ENCODE measurements at regions not wholly inside any gene's neighbourhood (a gene's known extent, or its start where the extent isn't known, plus 50 kb on each side); places are given as distances from the start of the nearest gene placed in this dataset.

DNA sequence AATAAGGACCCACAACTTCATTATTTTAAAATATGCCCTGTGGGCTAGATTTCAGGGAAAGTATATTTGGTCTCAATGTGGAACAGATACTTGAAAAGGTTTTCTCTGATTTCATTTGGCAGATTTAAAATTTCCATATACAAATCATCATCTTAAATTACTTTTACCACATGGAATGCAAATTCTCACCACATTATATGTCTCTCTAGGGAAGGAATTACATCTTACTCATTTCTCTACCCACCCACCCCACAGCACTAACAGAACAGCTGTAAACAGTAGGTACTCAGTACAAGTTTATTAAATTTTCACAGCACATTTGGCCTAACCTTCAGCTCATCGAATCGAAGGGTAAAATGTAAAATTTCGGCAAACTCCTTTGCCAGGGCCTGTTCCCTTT is 104.0 kb downstream of the CYRIA start:
- no peak for DNase-seq (ENCODE audit: low read depth)

DNA sequence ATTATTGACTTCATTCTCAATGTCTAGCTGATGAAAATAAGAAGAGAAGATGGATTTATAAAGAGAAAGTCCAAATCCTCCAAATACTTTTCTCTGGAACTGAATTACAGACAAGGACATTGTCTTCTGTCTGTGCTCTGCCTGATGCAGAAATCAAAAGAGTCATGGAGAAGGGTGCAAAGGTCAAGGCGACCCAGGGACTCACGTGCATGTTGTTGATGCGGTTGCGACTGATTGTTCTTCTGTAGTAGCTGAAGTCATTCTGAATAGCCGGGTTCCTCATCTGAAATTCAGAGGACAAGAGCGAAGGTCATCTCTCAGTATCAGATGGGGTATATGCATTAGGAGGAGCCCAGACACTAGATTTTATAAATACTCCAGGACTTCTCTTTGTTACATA is 104.4 kb downstream of the CYRIA start:
- no peak for DNase-seq (ENCODE audit: low read depth)

DNA sequence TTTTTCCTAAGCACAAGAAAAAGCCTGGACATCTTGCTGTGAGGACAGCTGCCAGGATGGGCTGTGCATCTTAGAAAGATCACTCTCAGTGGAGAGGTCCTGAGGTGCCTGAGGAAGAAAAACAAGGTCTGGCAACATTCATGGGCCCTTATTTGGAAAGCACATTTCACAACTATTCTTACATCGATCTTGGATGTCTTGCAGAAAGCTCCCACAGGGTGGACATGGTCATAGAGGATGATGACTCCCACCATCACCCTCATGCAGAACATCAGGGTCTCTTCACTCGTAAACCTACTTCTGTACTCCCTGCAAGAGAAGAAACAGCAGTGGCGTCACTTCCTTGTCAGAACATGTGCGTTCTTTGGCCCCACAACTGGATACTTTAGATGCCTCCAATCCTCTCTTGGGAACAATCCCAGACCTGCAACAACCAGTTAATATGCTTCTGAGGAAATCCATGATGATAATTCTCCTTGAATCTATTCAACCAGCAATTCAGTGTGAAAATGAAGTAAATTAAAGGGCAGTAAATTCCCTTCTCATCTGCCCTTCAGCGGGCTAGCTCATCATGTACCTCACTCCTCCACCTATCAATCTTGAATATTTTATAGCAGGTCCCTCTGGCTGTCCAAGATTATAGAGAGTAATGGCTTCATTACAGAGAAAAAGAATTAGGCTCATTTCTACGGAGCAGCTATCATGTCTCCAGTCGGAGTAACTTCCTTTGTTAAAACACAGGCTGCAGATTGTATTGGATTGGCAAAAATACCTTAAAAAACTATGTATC is 106.2 kb downstream of the CYRIA start:
- no peak for DNase-seq (ENCODE audit: low read depth)

DNA sequence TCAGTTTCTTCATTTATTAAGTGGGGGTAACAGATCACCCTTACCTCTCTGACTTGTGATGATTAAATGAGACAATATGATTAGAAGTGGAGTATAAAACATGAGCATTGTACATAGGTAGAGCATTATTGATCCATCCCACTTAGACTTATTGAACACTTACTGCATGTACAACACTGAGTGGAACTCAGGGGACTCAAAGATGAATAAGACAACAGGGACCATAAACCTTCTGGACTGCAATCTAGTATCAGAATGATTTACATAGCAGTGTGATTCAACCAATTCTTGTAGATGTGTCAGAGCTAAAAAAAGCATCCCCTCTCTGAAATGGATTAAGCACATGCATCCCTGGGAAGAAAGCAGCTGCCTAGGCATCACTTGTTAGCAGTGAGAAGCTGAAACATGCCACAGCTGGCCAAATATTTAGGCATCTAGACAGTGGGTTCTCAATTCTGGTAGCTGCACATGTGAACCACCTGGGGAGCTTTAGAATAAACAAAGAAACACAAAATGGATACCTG is 111.5 kb downstream of the CYRIA start:
- no peak for DNase-seq (ENCODE audit: low read depth)

DNA sequence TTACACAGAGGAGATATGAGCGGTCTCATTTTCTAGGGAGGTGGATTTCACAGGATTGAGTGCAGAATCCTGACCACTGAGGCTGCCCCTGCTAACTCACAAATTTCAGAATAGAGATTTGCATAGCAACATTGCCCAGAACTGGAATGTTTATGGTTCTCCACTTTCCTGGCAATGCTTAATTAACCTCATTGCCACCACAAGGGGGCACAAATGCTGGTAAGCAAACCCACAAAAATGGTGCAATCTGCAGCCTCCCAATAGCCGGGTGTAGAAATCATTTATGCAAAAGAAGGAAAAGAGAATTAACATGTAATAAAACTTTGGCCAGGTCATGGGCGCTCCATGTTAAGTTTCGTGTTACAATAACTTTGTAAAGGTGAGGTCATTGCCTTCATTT is 112.4 kb downstream of the CYRIA start:
- DNase-seq (ENCODE audit: low read depth), result peak; percentile 42

DNA sequence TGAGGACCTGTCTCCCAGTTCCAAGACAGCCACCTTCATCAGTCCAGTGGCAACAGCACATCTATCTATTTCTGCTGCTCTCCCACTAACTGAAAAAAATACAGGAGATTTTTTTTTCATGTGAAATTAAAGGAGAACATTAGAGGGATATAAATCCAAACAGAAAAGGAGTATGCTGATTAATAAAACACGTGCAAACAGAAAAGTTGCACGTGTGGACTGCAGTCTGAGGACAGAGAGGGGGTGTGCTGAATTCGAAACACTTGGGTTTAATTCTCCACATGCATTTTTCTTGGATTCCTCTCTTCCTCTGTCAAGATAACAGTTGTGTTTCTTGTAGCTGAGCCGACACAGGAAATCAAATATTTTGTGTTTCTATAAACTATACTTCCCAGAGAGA is 113.4 kb downstream of the CYRIA start:
- no peak for DNase-seq (ENCODE audit: low read depth)

DNA sequence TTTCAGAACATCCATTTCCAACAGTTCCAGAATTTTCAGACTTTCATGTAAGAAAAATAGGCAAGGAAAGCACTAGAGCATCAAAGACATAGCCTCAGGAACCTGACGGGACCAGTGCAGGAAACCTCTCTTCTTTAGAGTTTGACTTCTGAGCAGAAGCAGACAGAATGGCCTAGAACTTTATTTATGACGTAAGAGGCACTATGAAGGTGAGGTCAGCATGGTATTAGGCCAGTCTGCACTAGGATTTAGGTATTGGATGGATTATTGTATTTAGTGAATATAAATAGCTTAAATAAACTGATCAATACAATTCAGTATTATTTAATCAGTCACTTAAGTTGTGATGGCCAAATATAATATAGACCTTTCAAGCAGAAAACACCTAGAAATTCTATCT is 117.6 kb downstream of the CYRIA start:
- no peak for DNase-seq (ENCODE audit: low read depth)

DNA sequence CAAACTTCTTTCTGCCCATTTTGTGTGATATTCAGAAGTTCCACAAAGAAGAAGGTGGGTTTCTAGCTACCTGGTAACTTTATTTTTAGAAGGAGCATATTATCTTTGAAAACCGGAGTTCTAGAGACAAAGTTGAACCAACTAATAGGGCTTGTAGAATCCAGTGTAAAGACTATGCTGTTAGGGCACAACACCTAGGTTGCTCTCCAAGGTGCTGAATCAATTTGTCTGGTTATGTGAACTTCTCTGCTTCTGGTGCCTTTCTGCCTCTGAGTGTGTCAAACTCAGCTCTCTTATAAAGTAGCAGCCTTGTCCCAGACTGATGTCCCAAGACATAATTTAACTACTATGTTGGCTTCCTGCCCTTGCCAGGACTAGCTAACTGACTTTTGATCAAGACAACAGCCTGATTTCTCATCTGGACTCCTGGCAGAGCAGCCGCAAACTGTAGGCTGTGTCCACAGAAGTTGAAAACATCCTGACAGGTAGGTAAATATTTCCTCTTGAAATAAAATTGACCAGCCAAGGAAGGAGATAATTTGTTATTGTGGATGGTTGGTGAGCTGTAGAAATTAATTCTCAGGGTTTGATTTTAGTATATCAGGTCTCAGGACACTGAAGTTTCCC is 119.4 kb downstream of the CYRIA start:
- DNase-seq (ENCODE audit: low read depth), result peak; percentile 29

DNA sequence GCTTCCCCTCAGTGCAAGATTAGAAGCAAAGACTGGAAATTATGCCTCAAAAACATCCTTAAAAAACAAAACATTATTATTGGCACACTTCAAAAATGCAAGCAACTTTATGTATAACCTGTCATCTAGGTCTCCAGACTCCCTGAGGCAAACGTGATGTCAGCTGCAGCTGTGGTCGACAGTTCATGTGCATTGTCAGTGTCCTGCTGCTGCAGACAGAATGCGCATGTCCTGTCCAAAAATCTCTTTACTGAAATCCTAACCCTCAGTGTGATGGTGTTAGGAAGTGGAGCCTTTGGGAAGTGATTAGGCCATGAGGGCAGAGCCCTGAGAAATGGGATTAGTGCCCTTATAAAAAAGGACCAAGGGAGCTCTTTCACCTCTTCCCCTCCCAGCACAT is 126.9 kb downstream of the CYRIA start:
- DNase-seq (ENCODE audit: low read depth), result no peak

DNA sequence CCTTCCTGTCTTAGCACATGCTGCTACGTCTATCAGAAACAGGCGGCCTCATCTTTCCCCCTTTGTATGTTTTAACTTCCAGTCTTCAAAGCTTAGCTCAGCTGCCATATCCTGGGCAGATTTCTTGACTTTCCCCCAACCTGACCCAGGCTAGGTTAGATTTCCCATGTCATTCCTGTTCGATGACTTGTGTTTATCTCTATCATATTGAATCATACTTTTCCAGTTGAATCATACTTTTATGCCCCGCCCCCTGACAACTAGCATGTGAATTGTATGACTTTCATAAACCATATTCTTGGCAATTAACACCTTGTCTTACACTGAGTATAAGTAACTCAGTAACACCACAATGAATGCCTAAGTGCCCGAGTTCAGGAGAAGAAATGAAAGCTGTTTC is 128.3 kb downstream of the CYRIA start:
- peak; percentile 44 for DNase-seq (ENCODE audit: low read depth)

DNA sequence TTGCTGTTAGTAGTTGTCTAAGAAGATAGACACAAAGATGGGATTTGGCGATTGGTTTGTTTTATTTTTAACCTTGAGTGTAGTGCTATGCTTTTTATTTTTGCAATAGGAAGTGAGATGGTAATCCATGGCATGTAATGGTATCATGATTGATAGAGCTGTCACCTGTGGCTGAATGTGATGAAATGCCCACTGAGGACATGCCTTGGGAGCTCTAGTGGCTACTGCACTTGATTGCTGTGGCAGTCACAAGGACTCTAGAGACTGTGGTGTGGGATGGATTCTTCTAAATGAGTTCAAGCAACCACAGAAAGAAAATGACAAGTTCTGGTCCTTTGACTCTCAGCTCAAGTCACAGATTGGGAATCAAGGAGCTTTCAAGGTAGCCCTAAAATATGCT is 139.4 kb downstream of the CYRIA start:
- DNase-seq (ENCODE audit: low read depth), result no peak

DNA sequence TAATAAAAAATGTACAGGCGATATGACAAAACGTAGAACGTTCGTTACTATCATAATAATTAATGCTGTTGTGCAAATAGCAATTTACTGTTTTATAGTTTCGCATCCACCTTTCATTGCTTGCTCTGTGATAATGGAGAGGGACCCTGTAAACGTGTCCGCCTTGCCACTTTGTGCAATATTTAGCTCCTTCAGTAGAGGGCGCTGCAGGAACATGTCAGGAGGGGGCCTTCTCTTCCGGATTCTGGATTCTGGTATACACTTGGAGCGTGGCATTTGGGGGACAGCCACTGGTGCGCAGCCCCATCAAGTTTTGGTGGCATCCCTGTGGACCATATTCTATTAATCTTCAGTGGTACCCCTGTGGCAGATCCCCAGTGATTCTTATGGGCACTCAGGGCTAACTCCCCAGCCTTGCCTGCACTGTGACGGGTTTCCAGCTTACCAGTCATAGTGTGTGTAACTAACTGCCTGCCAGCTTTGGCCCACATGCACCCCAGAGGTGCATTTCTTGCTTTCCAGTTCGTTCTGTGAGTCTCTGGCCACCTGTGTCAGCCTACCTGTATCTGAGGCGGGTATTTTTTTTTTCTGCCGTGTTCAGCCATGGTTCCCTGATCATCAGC is 140.3 kb downstream of the CYRIA start:
- peak; percentile 10 for DNase-seq (ENCODE audit: low read depth)

DNA sequence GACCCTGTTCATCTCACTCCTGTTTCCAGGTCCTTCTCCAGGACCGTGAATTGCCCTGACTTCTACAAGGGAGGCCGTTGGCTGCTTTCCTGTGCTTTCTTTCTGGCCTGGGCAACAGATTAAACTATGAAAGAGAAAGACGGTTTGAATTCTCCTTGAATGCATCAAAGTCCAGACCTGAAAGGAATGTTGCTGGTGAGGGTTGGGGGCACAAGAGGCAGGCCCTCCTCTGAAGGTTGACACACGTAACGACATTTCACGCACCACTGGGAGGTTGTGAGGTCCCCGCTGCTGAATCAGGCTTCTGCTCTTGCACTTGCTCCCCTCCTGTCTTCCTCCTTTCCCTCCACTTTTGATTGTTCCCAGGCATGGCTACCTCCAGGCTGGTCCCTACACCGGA is 141.9 kb downstream of the CYRIA start:
- no peak for DNase-seq (ENCODE audit: low read depth)

DNA sequence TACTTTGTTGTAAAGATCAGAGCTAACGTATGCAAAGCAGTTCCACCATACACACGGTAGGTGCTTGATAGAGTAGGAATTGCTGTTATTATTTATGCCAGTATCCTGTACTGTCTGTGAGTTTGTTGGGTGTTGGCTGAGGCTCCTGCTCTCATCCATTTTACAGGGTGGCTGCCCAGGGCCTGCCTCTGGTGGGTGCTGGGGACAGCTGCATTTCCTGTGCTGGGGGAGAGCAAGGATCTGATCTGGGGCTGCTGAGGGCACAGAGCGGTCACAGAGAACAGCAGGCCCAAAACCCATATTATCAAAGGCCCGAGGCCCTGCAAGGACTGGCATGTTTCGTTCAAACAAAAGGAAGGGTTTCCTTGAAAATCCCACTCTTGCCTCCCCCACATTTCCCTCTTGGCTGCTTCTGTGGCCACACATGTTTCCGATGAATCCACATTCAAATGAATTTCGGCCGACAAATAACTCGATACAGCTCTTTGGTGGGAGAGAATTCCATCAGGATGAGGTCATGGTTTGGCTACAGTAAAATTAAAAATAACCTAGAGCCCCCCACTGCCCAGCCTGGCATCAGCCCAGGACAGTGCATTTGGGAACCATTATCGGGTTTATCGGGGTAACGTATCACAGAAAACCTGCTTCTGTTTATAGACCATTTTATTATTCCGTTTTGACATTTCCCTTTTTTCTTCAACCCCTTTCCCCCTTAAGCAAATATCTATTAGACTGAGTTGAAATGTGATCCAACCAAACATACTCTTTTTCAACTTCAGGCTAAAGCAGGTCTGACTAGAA is 143.4 kb downstream of the CYRIA start:
- DNase-seq (ENCODE audit: low read depth), result peak; percentile 8

DNA sequence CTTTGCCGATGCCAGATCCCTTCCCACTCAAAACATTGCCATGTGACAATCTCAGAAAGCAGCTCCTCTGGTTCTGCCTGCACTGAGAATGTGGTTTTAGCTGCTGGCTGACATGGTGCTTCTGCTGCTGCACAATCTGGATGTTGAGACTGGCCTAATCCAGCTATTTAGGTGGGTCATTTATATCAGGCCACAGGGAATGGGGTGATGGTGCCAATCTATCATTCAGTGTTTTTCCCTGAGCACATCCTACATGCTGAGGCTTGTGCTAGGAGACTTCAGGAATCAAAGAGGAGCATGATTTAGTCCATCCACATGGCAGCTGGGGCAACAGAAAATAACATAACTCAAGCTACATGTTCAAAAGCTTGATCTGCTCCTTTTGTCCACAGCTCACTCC is 144.7 kb downstream of the CYRIA start:
- DNase-seq (ENCODE audit: low read depth), result no peak

DNA sequence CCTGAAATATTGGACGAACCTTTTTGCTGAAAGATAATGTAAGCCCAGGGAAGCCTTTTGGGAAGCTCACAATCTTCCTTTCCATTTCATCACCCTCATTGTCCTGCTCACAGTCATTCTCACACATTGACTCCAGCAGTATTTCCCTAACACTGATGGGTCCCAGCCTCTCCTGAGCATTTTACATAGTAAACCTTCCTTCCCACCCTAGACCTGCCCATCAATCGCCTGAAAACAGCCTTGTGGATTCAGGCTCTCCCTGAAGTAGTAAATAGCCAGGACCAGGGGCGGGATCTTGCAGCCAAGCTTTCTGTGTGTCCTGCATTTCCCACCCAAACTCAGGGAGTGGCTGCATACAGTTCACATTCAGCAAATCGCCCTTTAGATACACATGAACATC is 149.9 kb downstream of the CYRIA start:
- no peak for DNase-seq (ENCODE audit: low read depth)

DNA sequence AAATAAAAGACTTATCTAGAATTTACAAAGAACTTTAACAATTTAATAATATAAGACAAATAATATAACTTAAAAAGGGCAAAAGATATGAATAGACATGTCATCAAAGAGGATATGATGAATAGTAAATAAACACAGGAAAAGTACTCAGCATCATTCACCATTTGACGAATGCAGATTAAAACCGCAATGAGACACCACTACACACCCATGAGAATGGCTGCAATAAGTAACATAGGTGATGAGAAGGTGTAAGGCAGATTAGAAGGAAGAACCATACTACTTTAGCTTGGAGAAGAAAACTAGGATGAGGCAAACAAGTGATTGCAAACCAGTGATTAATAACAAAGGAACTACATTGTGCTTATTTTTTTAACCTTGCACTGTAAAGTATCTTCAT is 152.0 kb downstream of the CYRIA start:
- DNase-seq (ENCODE audit: low read depth), result no peak

DNA sequence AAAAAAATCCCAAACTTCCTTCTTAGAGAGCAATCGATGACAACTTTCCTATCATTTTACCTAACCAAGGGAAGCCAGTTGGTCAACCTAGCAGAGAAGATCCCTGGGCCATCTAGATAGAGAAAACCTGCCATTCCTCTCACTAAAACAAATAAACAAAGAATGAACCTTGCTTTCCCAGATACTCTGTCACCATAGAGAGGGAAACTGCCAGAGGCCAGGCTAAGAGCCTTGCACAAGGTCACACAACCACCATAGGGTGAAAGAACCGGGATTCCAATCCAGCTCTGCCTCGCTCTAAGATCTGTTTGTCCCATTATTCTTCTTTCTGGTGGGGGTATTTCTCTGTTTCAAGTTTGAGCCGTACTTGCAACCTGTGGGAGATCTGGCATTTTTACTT is 154.6 kb downstream of the CYRIA start:
- DNase-seq (ENCODE audit: low read depth), result no peak

DNA sequence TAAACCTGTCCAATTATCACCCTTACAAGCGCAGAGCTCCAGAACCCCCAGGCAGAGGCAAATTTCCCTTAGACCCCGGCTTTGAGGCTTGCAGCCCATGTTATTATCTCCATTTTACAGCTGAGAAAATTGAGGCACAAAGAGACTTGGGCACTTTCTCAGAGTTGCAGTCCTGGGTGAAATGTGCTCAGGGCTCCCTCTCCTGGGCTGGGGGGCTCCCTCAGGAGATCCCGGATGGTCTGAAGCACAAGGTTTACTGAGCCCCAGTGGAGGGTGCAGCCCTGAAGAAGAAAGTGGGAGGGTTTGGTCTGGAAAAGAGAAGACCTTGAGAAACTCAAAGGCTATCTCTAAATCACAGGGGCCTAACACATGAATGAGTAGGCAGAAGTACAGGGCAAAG is 156.6 kb downstream of the CYRIA start:
- no peak for DNase-seq (ENCODE audit: low read depth)

DNA sequence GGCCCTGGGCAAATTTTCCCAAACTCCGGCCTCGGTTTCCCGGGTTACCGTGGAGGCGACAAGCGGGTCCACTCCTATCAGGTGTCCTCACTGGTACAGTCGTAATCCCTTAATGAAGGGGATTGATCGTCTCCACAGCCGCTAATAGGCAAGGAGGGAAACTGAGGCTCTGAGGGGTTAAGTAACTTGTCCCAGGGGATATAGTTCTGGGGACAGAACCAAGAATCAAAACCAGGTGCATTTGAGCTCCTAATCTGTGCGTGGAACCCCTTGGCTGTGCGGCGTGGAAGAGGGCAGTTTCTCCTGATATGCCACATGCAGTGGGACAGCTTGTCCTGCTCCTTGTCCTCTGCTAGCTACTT is 157.2 kb downstream of the CYRIA start:
- no peak for DNase-seq (ENCODE audit: low read depth)

DNA sequence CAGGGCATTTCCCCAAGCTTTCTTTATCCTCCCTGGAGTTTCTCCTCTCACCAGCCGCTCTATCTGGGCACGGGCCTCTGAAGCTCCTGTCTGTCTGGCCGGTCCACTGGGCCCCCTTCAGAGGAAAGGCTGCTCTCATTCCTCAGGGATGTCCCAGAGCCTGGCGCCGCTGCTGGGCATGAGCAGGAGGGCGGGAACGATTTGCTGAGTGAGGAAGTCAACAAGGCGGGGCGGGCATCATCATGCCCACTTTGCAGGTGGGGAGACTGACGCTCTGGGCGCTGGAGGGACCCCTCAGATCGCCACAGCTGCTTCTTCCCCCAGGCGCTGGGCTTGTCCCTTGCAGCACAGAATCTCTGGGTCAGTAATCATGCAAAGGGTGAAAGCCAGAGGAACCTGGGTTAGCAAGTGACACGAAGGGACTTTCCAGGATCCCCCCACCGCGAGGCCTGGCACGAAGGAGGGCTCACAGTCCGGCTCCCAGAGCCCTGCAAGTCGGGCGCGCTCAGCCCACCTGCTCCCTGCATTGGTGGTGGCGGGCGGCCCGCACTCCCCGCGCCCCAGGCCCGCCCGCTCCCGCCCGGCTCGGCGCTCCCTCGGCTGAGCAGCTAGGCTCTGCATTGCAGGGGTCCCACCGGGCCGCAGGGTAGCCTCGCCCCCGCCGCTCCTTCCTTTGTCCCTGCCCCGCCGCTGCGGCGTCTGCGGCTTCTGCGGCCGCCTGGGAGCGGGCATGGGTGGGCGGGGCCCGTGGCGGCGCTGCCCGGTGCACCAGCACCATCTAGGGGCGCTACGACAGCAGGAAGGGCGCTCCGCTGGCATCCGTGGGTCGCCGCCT is 157.8 kb downstream of the CYRIA start:
- peak; percentile 9 for DNase-seq (ENCODE audit: low read depth)

DNA sequence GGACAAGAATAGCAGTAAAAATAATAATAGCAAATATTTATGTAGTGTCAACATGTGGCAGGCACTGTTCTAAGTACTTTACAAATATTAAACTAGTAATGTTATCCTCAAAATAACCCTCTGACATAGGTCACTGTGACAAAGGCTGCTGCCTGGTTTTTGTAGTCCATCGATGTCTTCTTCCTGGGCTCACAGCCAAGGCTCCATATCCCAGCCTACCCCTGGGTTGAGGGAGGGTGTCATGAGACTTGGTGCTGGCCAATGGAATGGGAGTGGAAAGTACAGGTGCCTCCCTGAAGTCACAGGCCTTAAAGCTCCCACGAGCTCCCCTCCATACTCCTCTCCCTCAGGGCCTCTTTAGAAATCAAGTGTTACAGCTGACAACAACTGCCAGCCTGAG is 159.3 kb downstream of the CYRIA start:
- no peak for DNase-seq (ENCODE audit: low read depth)

All from iris pigment epithelial cell (primary cell).